ENCODE measurements at regions not wholly inside any gene's neighbourhood (a gene's known extent, or its start where the extent isn't known, plus 50 kb on each side); places are given as distances from the start of the nearest gene placed in this dataset.

DNA sequence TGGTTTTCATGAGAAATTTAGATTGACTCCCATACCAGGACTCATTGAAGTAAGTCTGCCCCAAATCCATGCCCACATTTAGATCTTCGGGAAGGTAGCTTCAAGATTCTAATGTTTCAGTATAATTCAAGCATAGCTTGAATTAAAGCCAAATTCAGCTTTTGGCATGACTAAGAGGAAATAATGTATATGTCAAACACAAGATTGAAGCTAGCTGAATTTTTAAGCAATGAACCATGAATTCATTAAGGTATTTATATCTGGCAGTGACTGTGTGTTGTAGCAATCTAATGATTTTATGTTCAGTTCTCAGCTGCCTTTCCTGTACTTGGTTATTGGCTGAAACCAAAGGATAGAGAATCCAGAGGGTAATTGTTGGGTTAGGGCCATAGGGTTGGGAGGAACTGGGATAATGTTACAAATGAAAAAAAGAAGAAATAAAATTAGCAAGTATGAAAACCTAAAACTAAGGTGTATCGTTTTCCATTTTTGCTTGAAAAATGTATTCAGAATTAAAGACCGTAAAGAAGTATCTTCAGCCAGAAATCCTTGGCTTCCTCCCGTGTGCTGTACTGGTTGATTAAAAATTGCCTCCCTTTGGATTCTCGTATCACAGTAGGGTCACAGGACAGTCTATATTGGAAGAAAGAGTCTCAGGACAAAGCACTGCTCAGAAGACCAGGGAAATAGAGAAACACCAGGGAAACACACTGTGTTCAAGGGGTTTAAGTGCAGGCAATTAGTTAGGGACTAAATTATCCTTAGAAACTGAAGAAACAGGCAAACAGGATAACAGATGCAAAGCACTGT is 119.0 kb upstream of the FN1 start:
- ATAC-seq (ENCODE audit: low read depth) = peak; percentile 94
- no peak for DNase-seq (ENCODE audit: low spot score)
- H3K27ac ChIP-seq (ENCODE audit: poor library complexity, severe bottlenecking) = peak overlapping the region; percentile 85
- H3K36me3 ChIP-seq (ENCODE audit: low read depth) = no peaks in the 10 kb centered on the region
- H3K4me3 ChIP-seq (ENCODE audit: severe bottlenecking) = no peak overlapping the region
- TF ChIP-seq, protein P1, sequence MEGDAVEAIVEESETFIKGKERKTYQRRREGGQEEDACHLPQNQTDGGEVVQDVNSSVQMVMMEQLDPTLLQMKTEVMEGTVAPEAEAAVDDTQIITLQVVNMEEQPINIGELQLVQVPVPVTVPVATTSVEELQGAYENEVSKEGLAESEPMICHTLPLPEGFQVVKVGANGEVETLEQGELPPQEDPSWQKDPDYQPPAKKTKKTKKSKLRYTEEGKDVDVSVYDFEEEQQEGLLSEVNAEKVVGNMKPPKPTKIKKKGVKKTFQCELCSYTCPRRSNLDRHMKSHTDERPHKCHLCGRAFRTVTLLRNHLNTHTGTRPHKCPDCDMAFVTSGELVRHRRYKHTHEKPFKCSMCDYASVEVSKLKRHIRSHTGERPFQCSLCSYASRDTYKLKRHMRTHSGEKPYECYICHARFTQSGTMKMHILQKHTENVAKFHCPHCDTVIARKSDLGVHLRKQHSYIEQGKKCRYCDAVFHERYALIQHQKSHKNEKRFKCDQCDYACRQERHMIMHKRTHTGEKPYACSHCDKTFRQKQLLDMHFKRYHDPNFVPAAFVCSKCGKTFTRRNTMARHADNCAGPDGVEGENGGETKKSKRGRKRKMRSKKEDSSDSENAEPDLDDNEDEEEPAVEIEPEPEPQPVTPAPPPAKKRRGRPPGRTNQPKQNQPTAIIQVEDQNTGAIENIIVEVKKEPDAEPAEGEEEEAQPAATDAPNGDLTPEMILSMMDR (IDR thresholded peaks at IDR 0.05; ENCODE audit: poor library complexity, severe bottlenecking) = no peak
- H3K27me3 ChIP-seq (ENCODE audit: insufficient read depth, poor library complexity, severe bottlenecking) = no peaks in the 10 kb centered on the region
- H3K4me1 ChIP-seq (ENCODE audit: insufficient read depth, poor library complexity, severe bottlenecking) = peaks cover 17% of the 10 kb centered on the region
- H3K9me3 ChIP-seq (ENCODE audit: severe bottlenecking) = no peaks in the 10 kb centered on the region

GRCh38 chr2:215553946-215554345 is 118.1 kb upstream of the FN1 start:
- H3K4me1 ChIP-seq (ENCODE audit: insufficient read depth, poor library complexity, severe bottlenecking) = peaks cover 17% of the 10 kb centered on the region

GRCh38 chr2:215552144-215552580 is 116.3 kb upstream of the FN1 start:
- H3K27me3 ChIP-seq (ENCODE audit: insufficient read depth, poor library complexity, severe bottlenecking) = no peaks in the 10 kb centered on the region
- ATAC-seq (ENCODE audit: low read depth) (no peak), DNase-seq (ENCODE audit: low spot score) (no peak)
- peaks cover 17% of the 10 kb centered on the region for H3K4me1 ChIP-seq (ENCODE audit: insufficient read depth, poor library complexity, severe bottlenecking)
- H3K36me3 ChIP-seq (ENCODE audit: low read depth) = no peaks in the 10 kb centered on the region
- no peak overlapping the region for H3K27ac ChIP-seq (ENCODE audit: poor library complexity, severe bottlenecking)
- H3K9me3 ChIP-seq (ENCODE audit: severe bottlenecking) = no peaks in the 10 kb centered on the region
- no peak overlapping the region for H3K4me3 ChIP-seq (ENCODE audit: severe bottlenecking)
- TF ChIP-seq, protein P1 (IDR thresholded peaks at IDR 0.05; ENCODE audit: poor library complexity, severe bottlenecking) = no peak

More at GRCh38 chr2:215553946-215554345, 118.1 kb upstream of the FN1 start:
- Histone ChIP-seq H3K27ac (ENCODE audit: poor library complexity, severe bottlenecking) (peak overlapping the region; percentile 85), H3K9me3 (ENCODE audit: severe bottlenecking) (no peaks in the 10 kb centered on the region), H3K27me3 (ENCODE audit: insufficient read depth, poor library complexity, severe bottlenecking) (no peaks in the 10 kb centered on the region), H3K4me3 (ENCODE audit: severe bottlenecking) (no peak overlapping the region), H3K36me3 (ENCODE audit: low read depth) (no peaks in the 10 kb centered on the region)
- ATAC-seq (ENCODE audit: low read depth) = no peak
- TF ChIP-seq, protein P1 (IDR thresholded peaks at IDR 0.05; ENCODE audit: poor library complexity, severe bottlenecking) = no peak
- DNase-seq (ENCODE audit: low spot score) = no peak

DNA sequence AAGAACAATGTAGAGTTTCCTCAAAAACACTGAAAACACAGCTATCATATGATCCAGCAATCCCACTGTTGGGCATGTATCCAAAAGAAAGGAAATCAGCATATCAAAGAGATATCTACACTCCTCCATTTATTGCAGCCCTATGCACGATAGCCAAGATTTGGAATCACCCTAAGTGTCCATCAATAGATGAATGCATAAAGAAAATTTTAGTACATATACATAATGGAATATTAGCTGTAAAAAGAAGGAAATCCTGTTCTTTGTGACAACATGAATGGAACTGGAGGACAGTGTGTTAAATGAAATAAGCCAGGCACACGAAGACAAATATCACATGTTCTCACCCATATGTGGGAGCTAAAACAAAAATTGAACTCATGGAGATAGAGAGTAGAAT is 114.5 kb upstream of the FN1 start:
- TF ChIP-seq, protein P1 (IDR thresholded peaks at IDR 0.05; ENCODE audit: poor library complexity, severe bottlenecking) = no peak
- Histone ChIP-seq H3K9me3 (ENCODE audit: severe bottlenecking) (no peaks in the 10 kb centered on the region), H3K4me3 (ENCODE audit: severe bottlenecking) (no peak overlapping the region), H3K4me1 (ENCODE audit: insufficient read depth, poor library complexity, severe bottlenecking) (peaks cover 16% of the 10 kb centered on the region), H3K36me3 (ENCODE audit: low read depth) (no peaks in the 10 kb centered on the region), H3K27ac (ENCODE audit: poor library complexity, severe bottlenecking) (no peak overlapping the region), H3K27me3 (ENCODE audit: insufficient read depth, poor library complexity, severe bottlenecking) (no peaks in the 10 kb centered on the region)
- ATAC-seq (ENCODE audit: low read depth) (no peak), DNase-seq (ENCODE audit: low spot score) (no peak)

DNA sequence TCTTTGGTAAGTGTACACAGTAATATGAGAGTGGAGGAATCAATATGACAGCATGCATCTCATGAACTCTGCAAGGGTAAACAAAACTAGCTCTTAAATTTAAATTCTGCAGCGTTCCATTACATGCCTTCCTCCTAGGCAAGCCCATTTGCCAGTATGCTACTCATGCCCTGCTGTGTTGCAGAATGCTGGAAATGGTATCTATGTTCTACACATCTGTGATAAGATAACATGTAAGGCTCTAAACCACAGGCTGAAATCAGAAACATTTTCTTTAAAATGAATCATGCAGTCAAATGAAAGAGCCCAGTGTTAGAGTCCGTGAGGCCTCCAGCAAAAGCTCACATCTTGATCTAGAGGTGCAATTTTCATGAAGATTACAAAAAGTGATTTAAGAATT is 112.8 kb upstream of the FN1 start:
- no peak overlapping the region for H3K27ac ChIP-seq (ENCODE audit: poor library complexity, severe bottlenecking)
- ATAC-seq (ENCODE audit: low read depth) (no peak; the same call in 2 of the 3 replicates), DNase-seq (ENCODE audit: low spot score) (no peak)
- no peaks in the 10 kb centered on the region for H3K27me3 ChIP-seq (ENCODE audit: insufficient read depth, poor library complexity, severe bottlenecking)
- H3K4me3 ChIP-seq (ENCODE audit: severe bottlenecking) = no peak overlapping the region
- H3K4me1 ChIP-seq (ENCODE audit: insufficient read depth, poor library complexity, severe bottlenecking) = no peaks in the 10 kb centered on the region
- H3K36me3 ChIP-seq (ENCODE audit: low read depth) = no peaks in the 10 kb centered on the region
- TF ChIP-seq, protein P1 (IDR thresholded peaks at IDR 0.05; ENCODE audit: poor library complexity, severe bottlenecking) = no peak
- H3K9me3 ChIP-seq (ENCODE audit: severe bottlenecking) = no peaks in the 10 kb centered on the region

All from RWPE2 (cell line).